ENCODE measurements at regions not wholly inside any gene's neighbourhood (a gene's known extent, or its start where the extent isn't known, plus 50 kb on each side); places are given as distances from the start of the nearest gene placed in this dataset.

GRCh38 chr9:14993901-14994554, 83.8 kb upstream of the FREM1 start:
- peak overlapping the region; percentile 72 for H3K9ac ChIP-seq
- H3K27me3 ChIP-seq (ENCODE audit: insufficient read depth), result no peaks in the 10 kb centered on the region
- H3K36me3 ChIP-seq (replicated peaks in 1 of 2; ENCODE audit: control insufficient read depth in 1 of 2, insufficient read depth in 2 of 2, low read length in 1 of 2), result no peaks in the 10 kb centered on the region
- H4K20me1 ChIP-seq (ENCODE audit: insufficient read depth), result no peaks in the 10 kb centered on the region
- peak overlapping the region; percentile 81 to 93; a peak in 3 of 4 replicates for H3K27ac ChIP-seq (ENCODE audit: low read depth in 2 of 2, low read length in 1 of 2)
- no peak for DNase-seq
- CTCF ChIA-PET, result no interaction called here
- H3K79me2 ChIP-seq (ENCODE audit: insufficient read depth), result peaks cover 11% of the 10 kb centered on the region; the same call in 1 of the 2 replicates
- H3K4me3 ChIP-seq (ENCODE audit: low read depth in 2 of 2, low read length in 1 of 2), result peak overlapping the region; percentile 75 to 76
- peaks cover 4% of the 10 kb centered on the region for H3F3A ChIP-seq (replicated peaks; ENCODE audit: insufficient read depth)
- peak overlapping the region; percentile 92 for H2AFZ ChIP-seq (ENCODE audit: low read depth)
- no peak for TF ChIP-seq FOXM1 (IDR thresholded peaks at IDR 0.05; ENCODE audit: low read depth)
- TF ChIP-seq MXI1 (IDR thresholded peaks at IDR 0.05; ENCODE audit: low read depth, low read length), result no peak
- TF ChIP-seq, protein P1, sequence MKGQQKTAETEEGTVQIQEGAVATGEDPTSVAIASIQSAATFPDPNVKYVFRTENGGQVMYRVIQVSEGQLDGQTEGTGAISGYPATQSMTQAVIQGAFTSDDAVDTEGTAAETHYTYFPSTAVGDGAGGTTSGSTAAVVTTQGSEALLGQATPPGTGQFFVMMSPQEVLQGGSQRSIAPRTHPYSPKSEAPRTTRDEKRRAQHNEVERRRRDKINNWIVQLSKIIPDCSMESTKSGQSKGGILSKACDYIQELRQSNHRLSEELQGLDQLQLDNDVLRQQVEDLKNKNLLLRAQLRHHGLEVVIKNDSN (IDR thresholded peaks at IDR 0.05; ENCODE audit: borderline replicate concordance, low read depth), result no peak
- TF ChIP-seq RXRA (IDR thresholded peaks at IDR 0.05; ENCODE audit: borderline replicate concordance, low read depth), result no peak
- TF ChIP-seq TCF12 (IDR thresholded peaks at IDR 0.05), result no peak
- no peak for TF ChIP-seq JUND (IDR thresholded peaks at IDR 0.05)
- no peak for TF ChIP-seq NRF1 (IDR thresholded peaks at IDR 0.05; ENCODE audit: low read depth, low read length)
- H3K4me1 ChIP-seq (ENCODE audit: control insufficient read depth in 1 of 2, insufficient read depth in 2 of 2, low read depth in 1 of 2, low read length in 1 of 2), result peaks cover 0 to 10% of the 10 kb centered on the region in 2 experiments; a peak in 3 of 4 replicates
- H3K4me2 ChIP-seq, result peak overlapping the region; percentile 68
- no peaks in the 10 kb centered on the region for H3K9me3 ChIP-seq
- POLR2A ChIA-PET, result no interaction called here
- 73% methylated on average over 9 of the region's 9 CpGs for WGBS (ENCODE audit: low lambda C conversion rate)
- H3K9me2 ChIP-seq, result no peaks in the 10 kb centered on the region

GRCh38 chr9:14993061-14993800, 83.0 kb upstream of the FREM1 start:
- Histone ChIP-seq H3K27me3 (ENCODE audit: insufficient read depth) (no peaks in the 10 kb centered on the region), H4K20me1 (ENCODE audit: insufficient read depth) (no peaks in the 10 kb centered on the region), H3K9me2 (no peaks in the 10 kb centered on the region), H3K9me3 (no peaks in the 10 kb centered on the region), H3K4me3 (ENCODE audit: low read depth in 2 of 2, low read length in 1 of 2) (peak overlapping the region; percentile 75 to 76), H3K4me2 (peak overlapping the region; percentile 68), H3K27ac (ENCODE audit: low read depth in 2 of 2, low read length in 1 of 2) (peak overlapping the region; percentile 81 to 93), H3K4me1 (ENCODE audit: control insufficient read depth in 1 of 2, insufficient read depth in 2 of 2, low read depth in 1 of 2, low read length in 1 of 2) (peaks cover 0 to 10% of the 10 kb centered on the region in 2 experiments; a peak in 3 of 4 replicates), H2AFZ (ENCODE audit: low read depth) (peak overlapping the region; percentile 92), H3K9ac (peak overlapping the region; percentile 72), H3K36me3 (replicated peaks in 1 of 2; ENCODE audit: control insufficient read depth in 1 of 2, insufficient read depth in 2 of 2, low read length in 1 of 2) (no peaks in the 10 kb centered on the region), H3F3A (replicated peaks; ENCODE audit: insufficient read depth) (peaks cover 4% of the 10 kb centered on the region), H3K79me2 (ENCODE audit: insufficient read depth) (peaks cover 11% of the 10 kb centered on the region; the same call in 1 of the 2 replicates)
- WGBS (ENCODE audit: low lambda C conversion rate), result 0% methylated on average over 10 of the region's 49 CpGs
- POLR2A ChIA-PET, result interaction anchor here (0.5 kb wide), 1 partner anchor 174 kb away, joined by 5 read pairs; no protein-coding TSS in a partner anchor
- peak; percentile 93 for DNase-seq
- CTCF ChIA-PET, result interaction anchor here (1.0 to 1.3 kb wide), 2 partner anchors 101 to 112 kb away, joined by 3 read pairs; no protein-coding TSS in a partner anchor
- TF ChIP-seq GATA2 (CRISPR knock-in tag; IDR thresholded peaks at IDR 0.05), result no peak; the same call in 1 of the 2 replicates
- no peak for TF ChIP-seq RCOR1 (IDR thresholded peaks at IDR 0.05; ENCODE audit: low read length)
- TF ChIP-seq, protein P2, sequence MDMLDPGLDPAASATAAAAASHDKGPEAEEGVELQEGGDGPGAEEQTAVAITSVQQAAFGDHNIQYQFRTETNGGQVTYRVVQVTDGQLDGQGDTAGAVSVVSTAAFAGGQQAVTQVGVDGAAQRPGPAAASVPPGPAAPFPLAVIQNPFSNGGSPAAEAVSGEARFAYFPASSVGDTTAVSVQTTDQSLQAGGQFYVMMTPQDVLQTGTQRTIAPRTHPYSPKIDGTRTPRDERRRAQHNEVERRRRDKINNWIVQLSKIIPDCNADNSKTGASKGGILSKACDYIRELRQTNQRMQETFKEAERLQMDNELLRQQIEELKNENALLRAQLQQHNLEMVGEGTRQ (IDR thresholded peaks at IDR 0.05; ENCODE audit: borderline replicate concordance, low read depth, low read length), result no peak
- peak; percentile 90 for TF ChIP-seq CHD2 (IDR thresholded peaks at IDR 0.05; ENCODE audit: low read length, partially characterized antibody)
- TF ChIP-seq SIN3A (IDR thresholded peaks at IDR 0.05; ENCODE audit: borderline replicate concordance, low read depth, low read length), result peak; percentile 58; the same call in 1 of the 2 replicates
- peak; percentile 96 for TF ChIP-seq RFX5 (IDR thresholded peaks at IDR 0.05; ENCODE audit: low read length)
- 0 out of 2 replicates have a peak, but pooled peaks have one; percentile 10 for TF ChIP-seq ZBTB33 (IDR thresholded peaks at IDR 0.05; ENCODE audit: borderline replicate concordance, low read depth)
- TF ChIP-seq ELF1 (IDR thresholded peaks at IDR 0.05), result peak; percentile 81
- TF ChIP-seq POLR2AphosphoS5 (IDR thresholded peaks at IDR 0.05; ENCODE audit: low read depth, low read length), result peak; percentile 88
- TF ChIP-seq FOSL2 (IDR thresholded peaks at IDR 0.05; ENCODE audit: borderline replicate concordance, low read depth), result no peak
- TF ChIP-seq YY1 (IDR thresholded peaks at IDR 0.05; ENCODE audit: low read depth), result peak; percentile 83
- peak; percentile 90 for TF ChIP-seq GABPA (IDR thresholded peaks at IDR 0.05; ENCODE audit: low read depth)
- TF ChIP-seq MXI1 (IDR thresholded peaks at IDR 0.05; ENCODE audit: low read depth, low read length), result peak; percentile 85
- TF ChIP-seq IRF3 (IDR thresholded peaks at IDR 0.05; ENCODE audit: low read depth, low read length), result no peak; the same call in 1 of the 2 replicates
- no peak for TF ChIP-seq FOXJ3 (CRISPR knock-in tag; IDR thresholded peaks at IDR 0.05)
- TF ChIP-seq NFIC (IDR thresholded peaks at IDR 0.05; ENCODE audit: borderline replicate concordance), result peak; percentile 51; the same call in 1 of the 2 replicates

All from SK-N-SH (cell line).